Caco-2 (cell line): ENCODE measurements at regions not wholly inside any gene's neighbourhood (a gene's known extent, or its start where the extent isn't known, plus 50 kb on each side); places are given as distances from the start of the nearest gene placed in this dataset.

Source experiments
- BruUV-seq: library from RNA; stranded (reverse); fragments of 400-500 nt; replicated peaks from 2 replicates; lab custom pipeline; 2021; lab: Mats Ljungman, UMichigan
- CTCF ChIA-PET: fragments of 300-600 bp; sonication (Branson Sonifier 250); formaldehyde crosslinking; loops from one replicate; lab custom pipeline; 2022; ENCODE audit warnings: antibody characterized with exemption; lab: Charles Lee
- POLR2A ChIA-PET: fragments of 300-600 bp; sonication (Branson Sonifier 250); formaldehyde crosslinking; loops from one replicate; lab custom pipeline; 2022; ENCODE audit warnings: antibody characterized with exemption; lab: Charles Lee
- DNase-seq, 2 experiments: peaks; one replicate each; pipeline versions ENCODE4 v3.0.0 to v3.0.0-alpha.2; 2020 to 2022
- H3K27me3 ChIP-seq: replicated peaks from 2 replicates; pipeline ENCODE4 v1.6.0; 2011; ENCODE audit warnings: low read length; ENCODE audit not compliant: control insufficient read depth, insufficient read depth
- H3K36me3 ChIP-seq: 2 replicates; pipeline ENCODE4 v1.5.1; 2011; ENCODE audit warnings: low read length; ENCODE audit not compliant: control insufficient read depth, insufficient read depth
- H3K4me1 ChIP-seq: fragments of 250-450 bp; sonication (Bioruptor Pico); 2 replicates; pipeline ENCODE4 v1.5.1; 2020; ENCODE audit warnings: mild to moderate bottlenecking
- H3K4me3 ChIP-seq: 2 replicates; pipeline ENCODE4 v1.5.1; 2011; ENCODE audit warnings: low read depth, mild to moderate bottlenecking, control low read depth, low read length
- H3K9me3 ChIP-seq: fragments of 250-450 bp; sonication (Bioruptor Pico); 2 replicates; pipeline ENCODE4 v1.5.1; 2020; ENCODE audit warnings: mild to moderate bottlenecking, moderate library complexity
- H3K27ac Mint-ChIP-seq: one replicate; pipeline ENCODE4 v1.8.0; 2022; ENCODE audit warnings: mixed read lengths; ENCODE audit not compliant: unreplicated experiment
- H3K27me3 Mint-ChIP-seq: one replicate; pipeline ENCODE4 v1.8.0; 2022; ENCODE audit warnings: mixed read lengths; ENCODE audit not compliant: insufficient read depth, unreplicated experiment
- H3K36me3 Mint-ChIP-seq: one replicate; pipeline ENCODE4 v1.8.0; 2022; ENCODE audit warnings: mild to moderate bottlenecking, mixed read lengths; ENCODE audit not compliant: insufficient read depth, unreplicated experiment
- H3K4me1 Mint-ChIP-seq: one replicate; pipeline ENCODE4 v1.8.0; 2022; ENCODE audit warnings: low read depth, mixed read lengths; ENCODE audit not compliant: unreplicated experiment
- H3K4me3 Mint-ChIP-seq: one replicate; pipeline ENCODE4 v1.8.0; 2022; ENCODE audit warnings: mild to moderate bottlenecking, moderate library complexity, mixed read lengths; ENCODE audit not compliant: unreplicated experiment
- H3K9me3 Mint-ChIP-seq: one replicate; pipeline ENCODE4 v1.8.0; 2022; ENCODE audit warnings: mixed read lengths; ENCODE audit not compliant: unreplicated experiment
- intact Hi-C: fragments of 100-400 bp; cut with micrococcal nuclease; formaldehyde crosslinking; loops from one replicate; pipeline ENCODE4 v1.10.0; 2022; ENCODE audit not compliant: unreplicated experiment
- TF ChIP-seq, protein P1 (sequence below), 2 experiments: fragments of 200-600 bp in 1 of 2; IDR thresholded peaks; 1 replicate in 1 of 2; 2 replicates in 1 of 2; pipeline versions ENCODE4 v1.5.1 to v1.8.0; 2011 to 2022; ENCODE audit warnings: antibody characterized with exemption in 1 of 2, control low read depth in 1 of 2, inconsistent platforms in 1 of 2, low read depth in 1 of 2, low read length in 1 of 2, mild to moderate bottlenecking in 1 of 2, moderate library complexity in 1 of 2; ENCODE audit not compliant: insufficient read depth in 1 of 2, severe bottlenecking in 1 of 2, unreplicated experiment in 1 of 2

DNA sequence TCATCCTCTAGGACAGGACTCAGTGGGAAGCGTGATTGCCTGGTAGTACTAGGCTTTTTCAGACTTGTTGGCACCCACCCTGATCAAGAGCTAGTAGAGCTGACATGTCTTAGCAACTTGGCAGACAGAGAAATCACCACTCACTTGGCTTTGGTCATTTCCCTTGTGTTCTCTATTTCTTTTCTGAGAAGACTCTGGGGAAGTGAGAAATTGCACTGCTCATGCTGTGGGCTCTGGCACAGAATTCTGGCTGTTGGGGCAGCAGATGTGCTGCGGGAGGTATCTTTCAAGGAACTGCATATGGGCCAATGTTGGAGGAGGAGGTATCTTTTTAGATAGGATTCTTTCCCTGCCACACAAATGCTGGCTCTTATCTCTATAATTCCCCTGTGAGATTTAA lies 529.1 kb upstream of the MEX3C start:
- CTCF ChIA-PET = no interaction called here
- Mint-ChIP-seq H3K36me3 (no peaks in the 10 kb centered on the region), H3K4me1 (no peaks in the 10 kb centered on the region), H3K4me3 (no peak overlapping the region), H3K9me3 (no peaks in the 10 kb centered on the region), H3K27me3 (peaks cover 8% of the 10 kb centered on the region), H3K27ac (no peak overlapping the region)
- no TSS peak for BruUV-seq
- TF ChIP-seq, protein P1, sequence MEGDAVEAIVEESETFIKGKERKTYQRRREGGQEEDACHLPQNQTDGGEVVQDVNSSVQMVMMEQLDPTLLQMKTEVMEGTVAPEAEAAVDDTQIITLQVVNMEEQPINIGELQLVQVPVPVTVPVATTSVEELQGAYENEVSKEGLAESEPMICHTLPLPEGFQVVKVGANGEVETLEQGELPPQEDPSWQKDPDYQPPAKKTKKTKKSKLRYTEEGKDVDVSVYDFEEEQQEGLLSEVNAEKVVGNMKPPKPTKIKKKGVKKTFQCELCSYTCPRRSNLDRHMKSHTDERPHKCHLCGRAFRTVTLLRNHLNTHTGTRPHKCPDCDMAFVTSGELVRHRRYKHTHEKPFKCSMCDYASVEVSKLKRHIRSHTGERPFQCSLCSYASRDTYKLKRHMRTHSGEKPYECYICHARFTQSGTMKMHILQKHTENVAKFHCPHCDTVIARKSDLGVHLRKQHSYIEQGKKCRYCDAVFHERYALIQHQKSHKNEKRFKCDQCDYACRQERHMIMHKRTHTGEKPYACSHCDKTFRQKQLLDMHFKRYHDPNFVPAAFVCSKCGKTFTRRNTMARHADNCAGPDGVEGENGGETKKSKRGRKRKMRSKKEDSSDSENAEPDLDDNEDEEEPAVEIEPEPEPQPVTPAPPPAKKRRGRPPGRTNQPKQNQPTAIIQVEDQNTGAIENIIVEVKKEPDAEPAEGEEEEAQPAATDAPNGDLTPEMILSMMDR (IDR thresholded peaks at IDR 0.05; ENCODE audit: insufficient read depth in 1 of 2, low read depth in 1 of 2, low read length in 1 of 2, severe bottlenecking in 1 of 2, unreplicated experiment in 1 of 2) = no peak
- DNase-seq = no peak
- Histone ChIP-seq H3K27me3 (no peaks in the 10 kb centered on the region), H3K9me3 (no peaks in the 10 kb centered on the region), H3K36me3 (no peaks in the 10 kb centered on the region), H3K4me3 (no peak overlapping the region), H3K4me1 (no peaks in the 10 kb centered on the region)
- POLR2A ChIA-PET = no interaction called here
- intact Hi-C loops = no loop called here

DNA sequence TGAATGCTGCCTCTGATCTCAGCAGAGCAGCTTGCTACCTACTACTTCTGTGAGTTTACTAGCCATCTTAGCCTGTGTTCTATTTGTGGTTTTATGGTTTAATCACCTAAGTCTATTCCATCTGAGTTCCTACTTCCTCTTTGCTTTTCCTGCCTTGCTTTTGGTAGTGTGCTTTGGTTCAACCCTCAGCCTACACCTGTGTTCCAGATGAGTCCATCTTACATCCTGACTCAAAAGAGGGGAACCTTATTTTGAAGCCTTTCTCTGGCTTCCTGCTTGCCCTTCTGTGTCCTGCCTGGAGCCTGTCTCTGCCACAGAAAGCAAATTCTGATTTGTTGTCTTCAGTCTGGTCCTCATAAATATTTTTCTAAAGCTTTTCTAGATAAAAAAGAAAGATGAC lies 530.3 kb upstream of the MEX3C start:
- TF ChIP-seq, protein P1 (IDR thresholded peaks at IDR 0.05; ENCODE audit: insufficient read depth in 1 of 2, low read depth in 1 of 2, low read length in 1 of 2, severe bottlenecking in 1 of 2, unreplicated experiment in 1 of 2) = no peak
- POLR2A ChIA-PET = no interaction called here
- no peaks in the 10 kb centered on the region for H3K9me3 Mint-ChIP-seq
- H3K4me1 ChIP-seq = no peaks in the 10 kb centered on the region
- no peak overlapping the region for H3K27ac Mint-ChIP-seq
- no peak overlapping the region for H3K4me3 Mint-ChIP-seq
- no peaks in the 10 kb centered on the region for H3K9me3 ChIP-seq
- no peaks in the 10 kb centered on the region for H3K36me3 ChIP-seq
- intact Hi-C loops = no loop called here
- H3K27me3 ChIP-seq = no peaks in the 10 kb centered on the region
- no TSS peak for BruUV-seq
- H3K4me1 Mint-ChIP-seq = no peaks in the 10 kb centered on the region
- no peaks in the 10 kb centered on the region for H3K36me3 Mint-ChIP-seq
- CTCF ChIA-PET = no interaction called here
- no peak overlapping the region for H3K4me3 ChIP-seq
- no peak for DNase-seq
- peaks cover 8% of the 10 kb centered on the region for H3K27me3 Mint-ChIP-seq

DNA sequence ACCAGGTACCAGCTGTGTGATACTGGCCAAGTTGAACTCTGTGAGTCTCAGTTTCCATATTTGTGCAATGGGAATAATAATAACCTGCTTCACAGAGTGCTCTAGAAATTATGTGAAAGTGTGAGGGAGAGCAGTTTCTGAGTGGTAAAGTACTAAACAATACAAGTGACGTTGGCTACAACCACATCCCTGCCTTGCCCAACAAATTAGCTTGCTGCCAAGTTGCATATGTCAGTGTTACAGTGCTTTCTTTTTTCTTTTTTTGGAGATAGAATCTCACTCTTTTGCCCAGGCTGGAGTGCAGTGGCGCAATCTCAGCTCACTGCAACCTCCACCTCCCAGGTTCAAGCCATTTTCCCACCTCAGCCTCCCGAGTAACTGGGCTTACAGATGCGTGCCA lies 533.6 kb upstream of the MEX3C start:
- intact Hi-C loops = no loop called here
- no peak overlapping the region for H3K27ac Mint-ChIP-seq

More for the DNA sequence above, 533.6 kb upstream of the MEX3C start:
- BruUV-seq = no TSS peak
- Histone ChIP-seq H3K9me3 (no peaks in the 10 kb centered on the region), H3K27me3 (no peaks in the 10 kb centered on the region), H3K4me1 (no peaks in the 10 kb centered on the region), H3K4me3 (no peak overlapping the region), H3K36me3 (no peaks in the 10 kb centered on the region)
- TF ChIP-seq, protein P1 (IDR thresholded peaks at IDR 0.05; ENCODE audit: insufficient read depth in 1 of 2, low read depth in 1 of 2, low read length in 1 of 2, severe bottlenecking in 1 of 2, unreplicated experiment in 1 of 2) = no peak
- Mint-ChIP-seq H3K4me3 (no peak overlapping the region), H3K27me3 (peaks cover 8% of the 10 kb centered on the region), H3K9me3 (no peaks in the 10 kb centered on the region), H3K4me1 (no peaks in the 10 kb centered on the region), H3K36me3 (no peaks in the 10 kb centered on the region)
- ChIA-PET CTCF (no interaction called here), POLR2A (no interaction called here)
- DNase-seq = no peak
